ENCODE measurements at regions not wholly inside any gene's neighbourhood (a gene's known extent, or its start where the extent isn't known, plus 50 kb on each side); places are given as distances from the start of the nearest gene placed in this dataset.

GRCh38 chr4:53779025-53779424 lies 187.7 kb upstream of the LNX1 start:
- FAIRE-seq = no peak
- TF ChIP-seq CTCF (IDR thresholded peaks at IDR 0.05; ENCODE audit: insufficient read depth, missing control alignments) = no peak
- no peak for DNase-seq (ENCODE audit: insufficient read length, low spot score)

- no peak for TF ChIP-seq CTCF (IDR thresholded peaks at IDR 0.05; ENCODE audit: insufficient read depth, missing control alignments)
- FAIRE-seq (no peak), DNase-seq (ENCODE audit: insufficient read length, low spot score) (no peak)
Observed at GRCh38 chr4:53778155-53778554, 186.9 kb upstream of the LNX1 start.

GRCh38 chr4:53777244-53777984 lies 186.1 kb upstream of the LNX1 start:
- FAIRE-seq = no peak
- DNase-seq (ENCODE audit: insufficient read length, low spot score) = no peak
- no peak for TF ChIP-seq CTCF (IDR thresholded peaks at IDR 0.05; ENCODE audit: insufficient read depth, missing control alignments)

- no peak for TF ChIP-seq CTCF (IDR thresholded peaks at IDR 0.05; ENCODE audit: insufficient read depth, missing control alignments)
- DNase-seq (ENCODE audit: insufficient read length, low spot score) (no peak), FAIRE-seq (no peak)
Observed at GRCh38 chr4:53776141-53776540, 184.9 kb upstream of the LNX1 start.

- no peak for DNase-seq (ENCODE audit: insufficient read length, low spot score)
- TF ChIP-seq CTCF (IDR thresholded peaks at IDR 0.05; ENCODE audit: insufficient read depth, missing control alignments) = no peak
- no peak for FAIRE-seq
Observed at GRCh38 chr4:53775381-53775780, 184.1 kb upstream of the LNX1 start.

GRCh38 chr4:53771326-53771725 lies 180.0 kb upstream of the LNX1 start:
- FAIRE-seq (no peak), DNase-seq (ENCODE audit: insufficient read length, low spot score) (no peak)
- no peak for TF ChIP-seq CTCF (IDR thresholded peaks at IDR 0.05; ENCODE audit: insufficient read depth, missing control alignments)

- no peak for TF ChIP-seq CTCF (IDR thresholded peaks at IDR 0.05; ENCODE audit: insufficient read depth, missing control alignments)
- DNase-seq (ENCODE audit: insufficient read length, low spot score) = no peak
Observed at GRCh38 chr4:53767482-53767881, 176.2 kb upstream of the LNX1 start.

More at GRCh38 chr4:53767482-53767881, 176.2 kb upstream of the LNX1 start:
- FAIRE-seq = no peak

Data from D721Med (cell line).